GM21390 (cell line): ENCODE measurements at regions not wholly inside any gene's neighbourhood (a gene's known extent, or its start where the extent isn't known, plus 50 kb on each side); places are given as distances from the start of the nearest gene placed in this dataset.

ENCODE experiments used
- ATAC-seq: cut with Tn5 transposase; IDR thresholded peaks from one replicate; pipeline ENCODE4 v1.9.1; 2021; ENCODE audit not compliant: unreplicated experiment

DNA sequence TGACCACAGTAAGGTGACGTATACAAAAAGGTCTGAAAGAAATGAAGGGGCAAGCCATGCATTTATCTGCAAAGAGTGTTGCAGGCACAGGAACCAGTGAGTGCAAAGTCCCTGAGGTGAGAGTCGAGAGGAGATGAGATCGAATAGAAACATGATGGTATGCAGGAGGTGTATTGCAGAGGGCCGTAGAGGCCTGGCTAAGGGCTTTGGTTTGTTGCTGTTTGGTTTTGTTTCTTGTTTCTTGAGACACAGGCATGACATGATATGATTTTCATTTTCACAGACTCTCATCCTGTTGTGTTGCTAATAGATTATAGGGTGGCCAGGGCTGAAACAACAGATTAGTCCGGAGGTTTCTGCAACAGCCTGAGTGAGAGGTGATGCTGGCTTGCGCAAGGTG is 80.4 kb downstream of the HSPH1 start:
- peak; percentile 68 for ATAC-seq

DNA sequence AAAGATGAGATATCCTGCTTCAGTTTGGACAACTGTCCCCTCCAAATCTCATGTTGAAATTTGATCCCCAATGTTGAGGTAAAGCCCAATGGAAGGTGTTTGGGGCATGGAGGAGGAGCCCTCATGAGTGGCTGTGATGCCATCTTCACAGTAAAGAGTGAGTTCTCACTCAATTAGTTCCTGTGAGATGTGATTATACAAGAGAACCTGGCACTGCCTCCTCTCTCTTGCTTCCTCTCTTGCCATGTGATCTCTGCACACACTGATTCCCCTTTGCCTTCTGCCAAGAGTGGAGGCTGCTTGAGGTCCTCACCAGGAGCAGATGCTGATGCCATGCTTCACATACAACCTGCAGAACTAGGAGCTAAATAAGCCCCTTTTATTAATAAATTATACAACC is 86.9 kb downstream of the HSPH1 start:
- ATAC-seq, result no peak

DNA sequence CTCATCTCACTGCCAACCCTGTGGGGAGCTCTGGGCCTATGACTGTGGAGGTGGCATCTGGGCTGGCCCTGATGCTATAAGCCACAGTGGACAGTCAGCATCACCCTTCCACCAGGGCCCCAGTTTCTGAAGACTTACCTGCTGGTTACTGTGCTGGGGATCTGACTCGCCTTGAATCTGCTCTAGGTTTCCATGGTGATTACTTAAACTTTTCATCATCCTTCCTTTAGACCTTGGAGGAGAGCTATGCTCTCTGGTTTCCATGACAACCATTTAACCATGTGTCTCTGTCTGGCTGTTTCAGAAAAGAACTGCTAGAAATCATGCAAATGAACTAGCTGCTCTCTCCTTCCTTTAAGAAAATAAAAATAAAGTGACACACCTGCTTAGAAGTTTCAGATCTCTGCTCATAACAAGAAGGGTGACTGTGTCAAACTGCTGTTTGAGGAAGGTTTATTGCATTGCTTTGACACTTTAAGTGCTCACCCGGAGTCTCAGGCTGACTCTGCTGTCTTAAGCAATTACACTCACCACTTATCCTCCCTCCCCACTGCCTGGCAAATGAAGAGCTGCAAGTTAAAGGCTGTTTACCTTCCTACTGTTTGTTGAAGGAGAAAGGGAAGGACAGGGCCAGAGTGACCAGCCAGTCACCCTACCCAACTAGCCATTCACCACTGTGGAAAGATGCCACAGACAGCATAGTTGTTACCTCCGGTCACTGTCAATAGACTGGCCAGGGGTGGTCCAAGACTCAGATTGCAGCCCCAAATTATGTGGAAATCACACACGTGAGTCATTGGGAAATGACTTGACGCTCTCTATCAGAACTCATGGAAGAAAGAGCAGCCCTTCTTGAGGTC is 87.6 kb downstream of the HSPH1 start:
- ATAC-seq, result peak; percentile 95

DNA sequence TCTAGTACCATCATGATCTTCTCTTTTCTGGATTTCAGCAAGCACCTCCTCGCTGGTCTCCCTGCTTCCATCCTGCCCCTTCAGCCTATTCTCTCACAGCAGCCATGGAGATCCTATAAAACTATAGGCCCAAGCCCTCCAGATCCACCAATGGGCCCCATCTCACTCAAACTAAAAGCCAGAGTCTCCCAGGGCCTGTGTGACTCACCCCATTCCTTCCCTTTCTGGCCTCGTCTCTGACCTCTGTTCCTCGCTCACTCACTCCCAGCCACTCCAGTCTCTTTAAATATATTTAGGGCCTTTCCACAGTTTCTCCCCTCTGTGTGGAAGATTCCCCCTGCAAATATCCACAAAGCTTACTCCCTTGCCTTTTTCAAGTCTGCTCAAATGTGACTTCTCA is 89.7 kb downstream of the HSPH1 start:
- ATAC-seq, result no peak

DNA sequence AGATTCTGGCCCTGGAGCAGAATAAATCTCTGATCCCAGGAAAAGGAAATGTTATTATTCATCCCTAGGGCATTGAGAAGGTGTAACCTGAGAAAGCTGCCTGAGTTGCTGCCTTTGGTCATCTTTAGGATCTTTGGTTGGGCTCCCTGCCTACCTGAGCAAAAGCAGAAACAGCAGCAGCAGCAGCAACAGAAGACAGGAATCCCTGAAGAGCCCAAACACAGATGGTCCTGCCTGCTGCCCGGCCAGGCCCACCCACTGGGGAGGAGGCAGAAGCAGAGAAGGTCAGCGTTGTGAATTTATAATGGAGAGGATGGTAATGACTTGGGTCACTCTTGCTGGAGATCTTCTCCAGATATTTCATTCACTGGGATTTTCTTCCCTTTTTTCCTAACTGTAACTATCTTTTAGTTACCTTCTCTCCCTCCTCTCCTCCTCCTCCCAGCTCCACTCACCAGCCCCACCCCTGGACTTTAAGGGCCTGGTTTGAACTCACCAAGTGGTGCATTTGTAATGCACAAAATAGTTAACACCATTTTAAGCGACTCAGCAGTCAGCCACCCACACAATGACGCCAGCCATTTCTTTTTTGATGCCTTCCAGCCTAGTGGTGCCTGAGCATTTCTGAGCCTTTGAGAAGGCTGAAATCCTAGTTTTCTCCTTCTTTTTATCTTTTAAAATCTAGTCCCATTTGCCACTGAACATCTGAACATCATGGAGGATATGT is 91.7 kb downstream of the HSPH1 start:
- no peak for ATAC-seq

DNA sequence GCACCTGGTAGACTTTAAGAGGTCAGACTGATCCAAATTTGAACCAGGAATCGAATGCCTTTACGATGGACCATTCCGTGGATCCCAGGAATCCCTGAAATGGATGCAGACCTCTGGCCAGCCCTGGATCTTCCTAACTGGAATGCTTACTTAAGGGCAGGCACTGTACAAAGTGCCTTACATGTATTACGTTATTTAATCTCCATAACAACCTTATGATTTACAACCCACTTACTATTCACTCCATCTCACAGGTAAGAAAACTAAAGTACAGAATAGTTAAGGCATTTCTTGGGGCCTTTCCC is 93.6 kb downstream of the HSPH1 start:
- no peak for ATAC-seq

DNA sequence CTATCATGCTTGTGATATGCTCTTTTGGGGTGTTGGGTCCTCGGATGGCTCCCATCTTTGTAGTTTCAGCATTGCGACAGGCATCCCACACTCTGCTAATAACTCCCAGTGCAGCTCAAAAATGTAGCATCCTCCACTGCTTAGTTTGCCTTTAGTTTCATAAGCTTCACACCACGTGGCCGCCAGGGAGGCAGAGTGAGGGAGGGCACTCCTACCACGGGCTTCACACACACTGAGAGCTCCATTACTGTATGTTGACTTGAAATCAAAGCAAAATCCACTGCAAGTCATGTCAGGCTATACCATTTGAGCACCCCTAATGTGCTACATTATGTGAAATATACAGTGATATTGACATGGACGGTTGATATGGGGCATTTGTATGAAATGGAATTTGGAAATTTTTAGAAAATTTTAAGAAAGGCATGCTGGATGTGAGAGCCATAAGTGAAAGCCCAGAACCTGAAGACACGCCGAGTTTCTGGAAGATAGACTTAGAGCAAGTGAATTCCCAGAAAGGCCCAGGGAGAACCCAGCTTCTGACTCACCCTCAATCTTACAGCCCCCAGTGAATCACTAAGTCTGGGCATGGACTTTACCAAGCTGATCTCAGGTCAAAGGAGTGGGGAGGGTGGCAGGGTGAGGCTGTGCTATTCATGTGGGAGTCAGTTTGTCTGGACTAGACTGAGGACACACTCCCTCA is 94.1 kb downstream of the HSPH1 start:
- ATAC-seq, result no peak

DNA sequence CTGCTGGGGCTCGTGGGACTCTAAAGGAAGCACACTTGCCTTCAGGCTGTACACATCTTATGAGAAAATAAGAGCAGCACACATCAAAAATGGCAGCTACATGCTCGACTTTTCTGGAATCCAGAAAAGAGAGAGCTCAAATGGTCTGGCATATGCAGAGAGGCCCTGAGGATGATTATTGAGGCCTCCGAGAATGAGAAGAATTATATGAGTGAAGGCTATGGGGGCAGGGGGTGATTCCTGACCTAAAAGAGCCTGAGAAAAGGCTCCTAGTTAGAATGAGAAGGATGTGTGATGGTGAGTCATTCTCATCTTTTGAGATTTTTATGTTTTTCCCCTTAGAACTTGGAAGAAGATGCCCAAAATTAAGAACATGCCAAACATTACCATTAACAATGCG is 97.1 kb downstream of the HSPH1 start:
- no peak for ATAC-seq

DNA sequence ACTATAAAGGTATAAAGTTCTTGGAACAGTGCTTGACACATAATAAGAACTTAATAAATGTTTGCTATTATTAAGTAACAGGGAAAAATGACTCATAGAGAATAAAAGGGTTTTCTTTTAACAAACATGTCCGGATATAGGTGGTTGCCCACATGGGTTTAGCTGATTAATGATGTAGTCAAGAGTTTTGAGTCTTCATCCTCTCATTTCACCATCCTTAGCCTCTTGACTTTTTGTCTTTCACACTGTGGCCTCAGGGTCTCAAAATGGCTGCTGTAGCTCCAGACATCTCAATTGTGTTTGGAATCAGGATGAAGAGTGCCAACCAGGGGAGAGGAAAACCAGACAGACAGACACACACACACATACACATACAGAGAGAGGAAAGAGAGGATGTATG is 97.9 kb downstream of the HSPH1 start:
- no peak for ATAC-seq

DNA sequence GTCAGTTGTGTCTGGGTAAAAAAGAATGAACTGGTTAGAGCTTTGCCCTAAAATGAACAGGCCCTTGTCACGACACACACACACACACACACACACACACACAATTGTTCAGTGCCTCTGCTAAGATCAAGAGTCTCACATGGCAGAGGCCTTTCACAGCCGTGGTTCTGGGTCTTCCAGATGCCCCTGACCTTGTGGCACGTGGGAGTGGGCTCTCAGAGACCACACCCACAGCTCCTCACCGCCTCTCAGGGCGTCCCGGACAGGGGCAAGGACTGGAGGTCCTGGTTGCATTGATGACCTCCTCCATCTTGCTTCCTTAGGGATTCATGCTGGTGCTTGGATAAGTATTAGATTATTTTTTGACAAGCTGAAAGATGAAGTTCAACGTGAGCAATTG is 101.0 kb downstream of the HSPH1 start:
- ATAC-seq, result no peak

DNA sequence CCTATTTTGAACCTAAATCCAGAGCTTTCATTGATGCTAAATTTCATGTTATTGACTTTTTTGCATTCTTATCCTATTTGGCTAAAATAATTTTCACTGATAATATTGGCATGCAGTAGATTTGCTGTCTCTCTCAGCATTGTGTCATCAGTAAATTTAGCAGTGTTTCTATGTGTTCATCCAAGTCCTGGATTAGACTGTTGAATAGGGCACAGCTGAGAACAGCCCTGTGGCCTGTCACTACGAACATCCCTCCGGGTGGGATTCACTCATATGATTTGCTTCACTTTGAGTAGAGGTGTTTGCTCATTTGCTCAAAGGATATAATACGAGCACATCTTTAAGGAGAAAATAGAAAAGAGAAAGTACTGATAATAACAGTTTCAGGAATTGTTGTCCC is 101.5 kb downstream of the HSPH1 start:
- no peak for ATAC-seq

DNA sequence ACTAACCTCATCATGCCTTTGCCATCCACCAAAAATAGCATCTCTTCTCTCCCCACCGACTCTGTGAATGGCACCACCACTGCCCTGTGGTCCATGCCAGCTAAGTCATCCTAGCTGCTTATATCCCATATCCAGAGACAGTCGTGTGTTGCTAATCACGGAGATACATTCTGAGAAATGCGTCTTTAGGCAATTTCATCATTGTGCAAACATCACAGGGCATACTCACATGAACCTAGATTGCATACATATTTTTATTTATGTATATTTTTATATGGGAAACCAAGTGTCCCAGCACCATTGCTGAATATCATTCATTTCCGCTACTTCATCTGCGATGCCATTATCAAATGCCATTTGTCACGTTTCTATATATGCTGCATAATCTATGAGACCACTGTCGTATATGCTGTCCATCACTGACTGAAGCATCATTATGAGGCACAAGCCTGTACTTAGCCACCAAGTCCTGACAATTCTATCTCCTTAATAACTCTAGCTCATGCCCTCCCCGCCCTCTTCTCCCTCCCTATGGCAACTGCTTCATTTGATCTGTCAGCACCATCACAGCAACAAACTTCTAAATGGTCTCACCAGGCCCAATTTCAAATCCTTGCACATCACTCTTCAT is 104.2 kb downstream of the HSPH1 start:
- no peak for ATAC-seq

DNA sequence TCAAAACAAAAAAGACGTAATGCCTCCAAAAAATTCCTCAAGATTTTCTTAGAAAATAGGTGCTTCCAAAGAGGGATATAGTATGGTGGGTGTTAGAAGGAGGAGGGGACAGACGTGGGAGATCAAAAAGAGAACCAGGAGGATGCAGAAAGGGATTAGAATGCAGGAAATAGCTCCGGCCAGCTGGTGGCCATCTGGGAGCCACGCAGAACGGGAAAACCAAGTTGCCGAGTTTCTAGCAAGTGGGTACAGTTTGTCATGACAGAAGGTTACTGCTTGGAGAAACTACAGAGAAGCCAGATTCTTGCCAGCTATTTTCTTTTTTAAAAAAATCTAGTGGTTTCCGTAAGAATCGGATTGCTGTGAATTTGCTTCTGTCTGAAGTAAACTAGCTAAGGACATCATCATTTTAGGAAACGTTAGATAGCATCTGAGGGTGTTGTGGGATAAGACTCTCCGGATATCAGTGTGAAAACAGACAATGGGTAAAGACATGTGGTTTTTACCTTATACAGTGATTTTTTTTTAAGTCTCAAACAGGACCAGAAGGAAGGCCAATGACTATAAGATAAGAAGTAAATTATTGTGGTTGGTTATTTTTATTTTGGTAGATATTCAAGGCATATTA is 104.9 kb downstream of the HSPH1 start:
- no peak for ATAC-seq

DNA sequence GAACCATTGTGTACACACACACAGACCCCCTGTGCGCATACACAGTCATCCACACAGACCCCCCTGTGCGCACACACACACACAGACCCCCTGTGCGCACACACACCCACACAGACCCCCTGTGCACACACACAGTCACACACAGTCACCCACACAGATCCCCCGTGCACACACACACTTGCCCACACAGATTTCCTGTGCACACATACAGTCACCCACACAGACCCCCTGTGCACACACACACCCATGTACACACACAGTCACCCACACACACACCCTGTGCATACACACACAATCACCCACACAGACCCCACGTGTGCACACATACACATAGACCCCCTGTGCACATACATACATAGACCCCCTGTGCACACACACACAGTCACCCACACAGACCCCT is 106.1 kb downstream of the HSPH1 start:
- no peak for ATAC-seq

DNA sequence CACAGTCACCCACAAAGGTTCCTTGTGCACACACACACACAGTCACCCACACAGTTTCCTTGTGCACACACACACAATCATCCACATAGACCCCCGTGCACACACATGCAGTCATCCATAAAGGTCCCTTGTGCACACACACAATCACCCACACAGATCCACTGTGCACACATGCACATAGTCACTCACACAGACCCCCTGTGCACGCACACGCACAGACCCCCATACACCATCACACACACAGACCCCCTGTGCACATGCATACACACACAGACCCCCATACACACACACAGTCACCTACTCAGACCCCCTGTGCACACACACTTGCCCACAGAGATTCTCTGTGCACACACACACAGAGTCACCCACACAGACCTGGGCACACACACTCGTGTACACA is 107.1 kb downstream of the HSPH1 start:
- no peak for ATAC-seq

DNA sequence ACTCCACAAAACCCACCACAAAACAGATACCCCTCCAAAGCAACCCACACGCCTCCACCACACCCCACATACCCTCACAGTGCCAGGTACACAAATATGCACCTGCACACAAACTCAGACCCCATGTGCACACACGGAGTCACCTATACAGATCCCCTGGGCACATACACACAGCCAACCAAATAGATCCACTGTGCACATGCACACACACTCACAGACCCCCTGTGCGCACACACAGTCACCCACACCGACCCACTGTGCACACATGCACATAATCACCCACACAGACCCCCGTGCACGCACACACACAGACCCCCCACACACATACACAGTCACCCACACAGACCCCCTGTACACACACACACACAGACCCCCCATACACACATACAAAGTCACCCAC is 107.8 kb downstream of the HSPH1 start:
- ATAC-seq, result no peak

DNA sequence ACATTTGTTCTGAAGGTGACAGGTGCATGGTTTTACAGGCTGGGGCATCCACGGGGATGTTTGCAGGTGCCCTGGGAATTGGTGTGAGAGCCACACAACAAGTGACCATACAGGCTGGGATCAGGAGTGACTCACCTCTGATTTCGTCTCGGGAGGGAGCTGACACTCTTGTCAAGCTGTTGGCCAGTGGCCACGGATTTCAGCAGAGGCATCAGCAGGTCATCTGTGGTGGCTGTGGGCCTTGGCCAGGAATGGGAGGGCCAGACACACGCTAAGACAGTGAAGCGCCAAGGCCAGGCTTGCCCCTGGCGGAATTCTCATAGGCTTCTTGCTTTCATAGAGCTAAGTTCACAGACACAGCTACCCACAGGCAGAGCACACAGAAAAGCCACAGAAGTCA is 108.6 kb downstream of the HSPH1 start:
- ATAC-seq, result no peak

DNA sequence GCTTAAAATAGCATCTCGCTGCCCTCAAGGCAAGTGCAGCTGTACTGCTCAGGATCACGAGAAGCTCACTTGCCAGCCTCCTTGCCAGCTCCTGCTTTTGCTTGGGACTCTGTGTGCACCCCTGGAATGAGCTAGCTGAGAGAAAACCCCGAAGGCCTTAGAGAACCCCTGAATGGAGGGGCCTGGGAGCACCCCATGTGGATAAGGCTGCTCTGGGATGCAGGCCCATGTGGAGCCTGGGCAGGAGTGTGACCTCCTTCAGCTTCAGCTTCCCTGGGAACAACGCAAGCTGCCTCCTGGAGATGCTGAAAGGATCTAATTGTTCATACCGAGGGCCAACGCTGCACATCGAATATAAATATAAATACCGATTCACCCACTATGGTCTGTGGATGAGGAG is 109.2 kb downstream of the HSPH1 start:
- ATAC-seq, result no peak

DNA sequence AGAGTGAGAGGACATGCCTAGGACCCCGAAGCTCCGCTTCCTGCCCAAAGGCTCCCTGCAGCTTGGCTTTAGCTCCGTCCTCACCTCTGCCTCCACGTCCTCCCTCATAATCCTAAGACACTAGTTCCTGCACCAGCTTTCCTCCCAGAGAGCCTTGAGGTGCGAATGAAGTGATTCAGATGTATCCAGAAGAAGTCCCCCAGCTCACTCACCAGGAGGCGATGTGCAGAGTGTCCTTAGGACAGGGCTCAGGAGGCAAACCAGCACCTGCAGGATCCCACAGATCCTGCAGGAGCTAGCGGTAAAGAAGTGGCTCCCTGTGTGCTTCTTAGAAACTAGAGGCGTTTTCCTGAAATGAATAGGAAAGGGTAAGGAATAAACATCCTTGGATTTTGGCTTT is 109.7 kb downstream of the HSPH1 start:
- no peak for ATAC-seq

DNA sequence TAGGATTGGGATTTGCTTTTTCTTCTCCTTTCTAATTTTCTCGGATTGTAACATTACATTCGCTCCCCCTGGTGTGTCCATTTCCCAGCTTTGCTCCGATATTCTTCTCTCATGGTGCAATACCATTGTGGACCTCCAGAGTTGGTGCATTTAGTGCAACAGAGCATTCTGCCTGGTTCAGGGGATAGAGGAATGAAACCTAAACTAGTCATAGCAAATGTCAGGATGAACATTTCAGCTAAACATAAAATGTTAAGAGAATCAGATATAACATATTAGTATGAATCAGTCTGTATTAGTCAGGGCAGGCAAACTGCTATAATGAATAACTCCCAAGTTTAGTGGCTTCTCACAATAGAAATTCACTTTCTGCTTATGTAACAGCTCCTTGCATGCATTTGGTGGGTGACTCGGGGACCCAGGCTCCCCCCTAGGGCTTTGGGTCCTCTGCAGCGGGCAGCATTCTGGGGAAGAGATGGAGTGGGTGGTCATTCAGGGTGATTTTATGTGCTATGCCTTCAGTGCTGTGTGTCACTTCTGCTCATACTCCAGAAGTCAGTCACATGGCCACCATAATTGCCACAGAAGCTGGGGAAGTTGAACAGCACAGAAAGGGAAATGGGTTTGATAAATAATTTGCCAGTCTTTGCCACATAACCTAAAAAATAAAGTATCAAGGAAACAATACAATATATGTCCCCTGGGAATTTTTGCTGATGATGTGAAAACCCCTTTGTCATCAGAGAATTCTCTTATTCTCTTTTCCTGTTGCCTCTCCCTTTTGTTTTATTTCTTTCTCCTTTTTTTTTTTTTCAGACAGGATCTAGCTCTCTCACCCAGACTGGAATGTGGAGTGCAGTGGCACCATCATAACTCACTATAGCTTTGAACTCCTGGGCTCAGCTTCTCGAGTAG is 111.0 kb downstream of the HSPH1 start:
- ATAC-seq, result no peak
